Raji (cell line): ENCODE measurements at regions not wholly inside any gene's neighbourhood (a gene's known extent, or its start where the extent isn't known, plus 50 kb on each side); places are given as distances from the start of the nearest gene placed in this dataset.

ENCODE experiments used
- POLR2A ChIP-seq: IDR thresholded peaks from 2 replicates; pipeline ENCODE4 v1.6.1; 2011; ENCODE audit warnings: low read depth, low read length, control low read depth; ENCODE audit not compliant: insufficient read depth

DNA sequence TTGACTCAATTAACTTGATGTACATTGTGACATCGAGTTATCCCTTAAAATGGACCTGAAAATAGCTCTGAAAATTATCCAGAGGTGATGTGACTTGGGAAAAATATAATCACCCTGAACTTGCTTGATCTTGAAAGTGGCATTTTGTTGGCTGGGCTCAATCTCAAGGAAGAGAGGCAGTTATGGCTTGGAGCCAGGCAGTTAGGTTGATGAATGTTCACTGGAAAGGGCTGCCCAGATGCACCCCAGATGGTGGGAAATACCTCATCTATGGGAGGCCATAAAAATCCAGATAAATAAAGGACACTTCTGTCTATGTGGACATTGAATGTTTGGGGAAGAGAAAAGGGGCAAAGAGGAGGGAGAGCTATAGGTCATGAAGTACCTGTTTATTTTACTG, 55.7 kb upstream of the OR5AN1 start:
- no peak for TF ChIP-seq POLR2A

DNA sequence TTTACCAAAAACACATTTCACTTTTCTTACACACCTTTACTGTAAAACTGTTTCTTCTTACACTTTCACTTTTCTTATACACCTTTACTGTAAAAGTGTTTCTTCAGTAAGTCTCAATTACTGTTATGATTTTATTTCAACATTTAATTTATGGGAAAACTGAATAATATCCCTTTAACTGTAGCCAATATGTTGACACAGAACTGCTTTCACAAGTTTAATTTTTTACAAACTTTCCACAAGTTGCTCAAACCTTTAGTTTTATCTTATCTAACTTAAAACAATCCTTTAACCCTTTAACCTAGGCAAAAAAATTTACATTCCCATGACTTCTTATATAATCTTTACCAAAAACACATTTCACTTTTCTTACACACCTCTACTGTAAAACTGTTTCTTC, 63.3 kb upstream of the OR5AN1 start:
- no peak for TF ChIP-seq POLR2A

DNA sequence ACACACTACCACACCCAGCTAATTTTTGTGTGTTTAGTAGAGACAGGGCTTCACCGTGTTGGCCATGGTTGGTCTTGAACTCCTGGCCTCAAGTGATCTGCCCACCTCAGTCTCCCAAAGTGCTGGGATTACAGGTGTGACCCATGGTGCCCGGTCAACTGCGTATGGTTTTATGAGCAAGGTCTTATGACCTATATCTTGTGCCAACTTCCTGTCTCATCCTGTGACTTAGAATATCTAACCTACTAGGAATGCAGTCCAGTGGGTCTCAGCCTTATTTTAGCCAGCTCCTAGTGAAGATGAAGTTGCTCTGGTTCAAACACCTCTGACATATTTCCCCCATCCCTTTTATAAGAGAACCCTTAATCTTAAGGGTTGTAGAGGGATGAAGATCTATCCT, 66.1 kb upstream of the OR5AN1 start:
- TF ChIP-seq POLR2A = no peak

DNA sequence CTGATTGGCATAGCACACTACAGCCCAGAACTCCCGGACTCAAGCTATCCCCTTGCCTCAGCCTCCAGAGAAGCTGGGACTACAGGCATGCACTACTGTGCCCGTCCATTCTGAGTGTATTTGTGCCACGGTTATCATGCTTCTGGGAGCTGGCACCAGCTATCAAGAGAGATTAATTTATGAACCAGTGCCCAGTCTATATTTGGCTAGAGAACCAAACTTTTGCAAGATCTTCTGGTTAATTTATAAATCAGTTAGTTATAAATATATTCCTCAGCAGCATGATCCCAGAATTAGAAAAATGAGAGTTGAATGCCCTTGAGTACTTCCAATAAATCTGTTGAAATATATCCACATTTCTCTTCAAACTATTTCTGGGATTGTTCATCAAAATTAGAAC, 67.5 kb upstream of the OR5AN1 start:
- TF ChIP-seq POLR2A = no peak

DNA sequence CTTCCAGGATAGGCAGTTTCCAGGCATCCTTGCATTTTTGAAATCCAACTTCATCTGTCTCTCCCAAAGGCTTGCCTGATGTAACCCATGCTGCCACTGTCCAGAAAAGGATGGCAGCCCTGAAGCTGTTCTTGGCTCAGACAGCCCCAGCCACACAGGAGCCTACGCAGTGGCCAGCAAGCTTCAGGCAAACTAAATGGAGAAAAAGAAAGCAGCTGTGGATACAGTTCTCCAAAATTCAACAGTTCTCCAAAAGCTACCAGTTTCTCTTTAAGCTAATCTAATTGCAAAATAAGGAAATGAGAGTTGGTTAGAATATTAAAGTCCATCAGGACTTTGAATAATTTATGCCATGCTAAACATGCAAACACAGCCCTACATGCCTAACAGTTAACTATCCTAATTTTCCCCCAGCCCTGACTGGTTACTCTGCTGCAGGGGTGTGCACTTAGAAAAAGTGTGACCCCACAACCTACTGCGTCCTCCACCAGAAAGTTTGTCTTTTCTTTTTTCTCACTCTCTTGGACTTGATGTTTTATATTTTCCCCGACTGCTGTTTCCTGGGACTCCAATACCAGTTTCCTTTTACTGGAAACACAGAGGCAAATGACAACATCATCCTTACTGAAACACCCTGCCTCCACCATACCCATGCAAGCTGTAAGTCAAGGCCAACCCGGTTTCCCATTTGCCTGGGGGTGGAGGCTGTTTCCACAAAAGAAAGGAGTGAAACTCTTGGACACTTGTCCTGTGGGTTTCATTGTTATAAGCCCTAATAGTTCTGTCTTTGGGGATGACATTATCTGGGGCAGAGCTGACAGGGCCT, 69.1 kb upstream of the OR5AN1 start:
- TF ChIP-seq POLR2A = no peak

DNA sequence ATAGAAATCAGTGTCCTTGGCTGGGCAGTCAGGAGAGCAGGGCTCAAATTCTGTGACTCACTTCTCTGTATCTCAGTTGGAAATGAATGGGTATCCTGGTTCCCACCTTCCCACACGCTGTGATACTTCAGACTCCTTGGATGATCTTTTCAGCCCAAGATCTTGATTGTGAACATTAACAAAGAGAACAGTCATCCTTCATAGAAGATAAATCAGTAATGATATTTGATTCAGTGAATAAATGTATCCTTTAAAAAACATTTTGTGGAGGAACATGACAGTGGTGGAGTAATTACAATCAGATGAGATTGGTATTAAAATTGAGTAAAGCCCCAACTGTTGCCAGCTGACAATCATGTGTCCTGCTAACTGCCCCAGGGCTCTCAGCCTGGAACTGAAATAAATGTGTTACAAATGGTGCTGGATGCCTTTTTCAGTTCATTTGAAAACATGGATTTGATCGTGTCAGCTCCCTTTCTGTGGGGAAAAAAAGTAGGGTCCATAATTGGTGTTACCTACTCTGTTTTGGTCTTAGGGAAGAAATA, 72.9 kb upstream of the OR5AN1 start:
- TF ChIP-seq POLR2A = no peak

DNA sequence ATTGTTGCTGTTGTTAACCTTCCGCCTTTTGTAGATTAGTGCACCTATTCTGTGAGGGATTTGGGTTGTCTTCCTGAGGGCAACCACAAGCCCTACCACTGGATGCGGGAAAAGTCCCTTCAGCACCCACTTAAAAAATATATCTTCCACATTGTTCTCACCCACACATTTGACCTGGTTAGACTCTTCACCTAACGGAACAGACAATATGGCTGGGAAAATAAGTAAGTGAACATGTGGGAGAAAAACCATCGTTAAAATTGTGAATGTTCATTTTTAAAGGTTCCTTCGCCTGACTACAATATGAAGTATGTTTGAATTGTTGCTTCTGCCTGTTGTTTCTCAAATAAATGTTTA, 72.0 kb upstream of the MPEG1 start:
- TF ChIP-seq POLR2A = no peak

DNA sequence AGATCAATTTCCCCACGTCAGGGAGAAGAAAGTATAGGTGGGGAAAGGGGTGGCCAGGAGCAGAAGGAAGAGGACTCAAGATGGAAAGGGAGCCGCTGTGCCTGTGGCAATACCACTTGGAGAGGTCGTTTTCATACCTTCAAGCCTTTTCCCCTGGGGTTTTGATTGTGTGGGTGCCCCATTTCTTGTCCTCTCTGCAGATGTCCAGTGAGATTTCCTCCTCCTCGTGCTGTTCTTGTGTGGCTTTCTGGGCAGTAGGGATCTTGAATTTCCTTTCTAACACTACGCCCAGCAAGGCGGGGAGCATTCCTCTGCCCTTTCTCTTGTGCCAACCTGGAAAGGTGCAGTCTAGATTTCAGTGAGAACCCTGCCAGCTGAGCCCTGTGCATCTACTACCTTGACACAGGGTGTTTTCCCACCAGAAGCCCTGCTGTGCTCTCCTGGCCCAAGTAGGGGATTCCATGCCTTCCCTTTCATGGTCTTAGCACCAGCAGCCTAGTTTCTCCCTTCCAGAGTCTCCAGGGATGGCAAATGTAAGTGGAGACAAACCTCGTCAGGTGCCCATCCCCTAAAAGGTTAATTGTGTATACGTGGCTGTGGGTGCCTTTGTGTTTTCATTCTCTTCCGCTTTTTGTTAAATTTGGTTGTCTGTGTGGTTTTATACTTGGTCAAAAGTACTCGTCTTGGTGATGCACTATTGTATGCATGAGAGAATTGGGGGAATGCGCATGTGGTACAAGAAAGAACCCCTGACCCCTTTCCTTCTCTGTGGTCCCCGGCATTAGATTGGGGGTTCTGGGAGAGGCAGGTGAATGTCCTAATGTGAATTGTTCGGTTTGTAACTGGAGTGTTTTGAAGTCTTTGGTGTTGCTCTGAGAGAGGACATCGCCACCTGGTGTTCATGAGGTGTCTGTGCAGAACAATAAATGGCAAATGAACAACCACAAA, 71.4 kb upstream of the MPEG1 start:
- TF ChIP-seq POLR2A = peak; percentile 32; the same call in 1 of the 2 replicates

DNA sequence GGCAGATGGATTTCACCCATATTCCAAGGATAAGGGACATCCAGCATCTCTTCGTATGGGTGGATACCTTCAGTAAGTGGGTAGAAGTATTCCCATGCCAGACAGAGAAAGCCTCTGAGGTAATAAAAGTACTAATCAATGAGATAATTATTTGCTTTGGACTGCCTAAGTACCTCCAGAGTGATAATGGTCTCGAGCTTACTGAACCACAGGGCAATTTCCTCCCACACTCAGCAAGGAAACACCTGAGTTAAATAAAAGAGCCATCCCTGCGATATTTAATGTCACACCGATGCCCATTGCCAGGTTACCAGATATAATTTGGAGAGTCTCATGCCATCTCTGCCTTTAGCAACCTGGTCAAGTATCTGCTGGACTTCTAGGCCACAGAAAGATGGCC, 70.6 kb upstream of the MPEG1 start:
- 0 out of 2 replicates have a peak, but pooled peaks have one; percentile 7 for TF ChIP-seq POLR2A

DNA sequence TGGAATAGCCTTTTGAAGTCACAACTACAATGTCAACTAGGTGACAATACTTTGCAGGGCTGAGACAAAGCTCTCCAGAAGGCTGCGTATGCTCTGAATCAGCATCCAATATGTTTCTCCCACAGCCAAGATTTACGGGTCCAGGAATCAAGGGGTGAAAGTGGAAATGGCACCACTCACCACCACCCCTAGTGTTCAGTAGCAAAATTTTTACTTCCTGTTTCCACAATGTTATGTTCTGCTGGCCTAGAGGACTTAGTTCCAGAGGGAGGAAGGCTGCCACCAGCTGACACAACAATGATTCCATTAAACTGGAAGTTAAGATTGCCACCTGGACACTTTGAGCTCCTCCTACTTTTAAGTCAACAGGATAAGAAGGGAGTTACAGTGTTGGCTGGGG, 68.5 kb upstream of the MPEG1 start:
- no peak for TF ChIP-seq POLR2A

DNA sequence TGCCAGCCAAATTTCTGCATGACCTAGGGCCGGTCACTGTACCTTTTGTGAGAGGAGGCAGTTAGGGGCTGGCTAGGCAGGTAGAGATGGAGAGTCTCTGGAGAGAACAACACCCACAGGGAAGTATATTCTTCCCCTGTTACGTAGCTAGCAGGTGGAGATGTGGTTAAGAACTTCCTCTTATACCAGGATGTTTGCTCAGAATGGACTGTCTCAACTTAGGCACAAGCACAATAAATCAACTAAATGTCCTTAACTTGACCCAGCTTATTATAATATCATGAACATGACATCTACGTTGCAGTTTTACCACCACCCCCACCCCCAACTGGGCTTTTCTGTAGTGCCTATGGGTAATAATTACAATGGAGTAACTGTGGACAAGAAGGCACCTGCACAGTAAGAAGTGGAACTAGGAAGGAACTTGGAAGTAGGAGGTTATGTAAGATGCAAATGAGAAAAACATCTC, 60.7 kb upstream of the MPEG1 start:
- TF ChIP-seq POLR2A = peak; percentile 58

DNA sequence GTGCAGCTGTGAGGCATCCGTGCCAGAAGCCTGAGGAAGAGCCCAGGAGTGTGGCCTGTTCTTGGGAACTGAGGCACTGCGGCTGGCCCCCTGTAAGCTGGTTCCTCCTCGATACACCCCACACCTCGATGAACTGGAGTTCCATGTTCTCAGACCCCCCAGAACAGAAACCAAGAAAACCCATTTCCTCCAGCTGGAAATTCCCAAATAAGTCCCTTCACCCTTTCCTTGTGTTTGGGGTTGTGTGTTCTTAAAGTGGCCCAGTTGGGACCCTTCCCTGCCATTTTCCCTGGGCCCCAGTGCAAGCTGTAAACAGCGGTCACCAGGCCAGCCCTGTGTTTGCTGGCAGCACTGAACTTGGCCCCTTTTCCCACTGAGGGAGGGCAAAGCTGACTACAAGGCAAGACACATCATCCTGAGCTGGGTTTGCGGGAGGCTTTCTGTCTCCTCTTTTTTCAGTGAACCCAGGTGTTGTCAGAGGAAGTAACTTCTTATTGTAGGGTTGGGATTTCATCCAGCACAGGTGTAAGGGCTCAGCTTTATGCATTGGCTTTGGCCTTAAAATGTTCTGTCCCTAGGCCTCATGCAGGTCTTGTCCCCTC, 60.1 kb upstream of the MPEG1 start:
- TF ChIP-seq POLR2A = no peak

DNA sequence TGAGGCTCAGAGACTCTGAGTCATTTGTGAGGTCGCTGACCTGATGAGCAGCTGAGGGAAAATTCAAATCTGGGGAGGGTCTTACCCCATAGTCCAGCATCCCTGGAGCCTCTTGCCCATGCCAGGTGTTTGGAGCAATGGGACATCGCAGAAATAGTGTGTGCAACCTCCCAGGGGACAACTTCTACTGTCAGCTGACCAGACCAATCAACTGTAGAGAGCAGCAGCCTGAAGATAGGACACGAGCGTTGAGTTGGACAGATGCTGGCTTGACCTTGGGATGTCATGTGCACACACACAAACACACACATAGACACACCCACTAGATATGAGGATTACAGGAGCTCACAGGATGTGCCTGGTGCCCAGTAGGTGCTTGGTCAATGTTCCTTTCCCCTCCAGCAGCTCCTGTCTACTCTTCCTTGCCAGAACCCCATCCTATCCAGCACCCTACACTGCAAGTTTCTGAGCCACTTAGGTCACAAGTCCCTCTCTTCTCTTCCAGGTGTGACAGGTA, 59.1 kb upstream of the MPEG1 start:
- TF ChIP-seq POLR2A = peak; percentile 40; the same call in 1 of the 2 replicates

DNA sequence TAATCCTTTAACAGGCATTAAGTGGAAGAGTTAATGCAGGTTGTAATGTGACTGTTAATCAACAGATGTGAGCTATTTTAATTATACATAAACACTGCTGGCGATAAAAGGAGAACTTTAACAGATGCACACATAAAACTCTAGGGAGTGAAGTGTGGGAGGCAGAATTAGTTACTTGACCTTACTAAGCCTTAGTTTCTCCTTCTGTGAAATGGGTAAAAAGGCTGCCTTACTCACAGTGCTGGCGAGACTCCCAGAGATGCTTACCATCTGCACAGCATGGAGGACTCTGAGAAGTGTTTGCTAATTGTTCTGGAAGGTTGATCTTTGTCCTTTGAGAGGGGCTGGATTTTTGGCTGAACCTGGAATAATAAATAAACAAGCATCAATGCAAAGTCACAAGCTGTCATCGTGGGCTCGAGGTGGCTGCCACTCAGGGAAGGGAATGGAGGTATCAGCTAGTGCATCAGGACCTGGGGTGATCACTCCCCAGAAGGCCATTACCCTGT, 58.6 kb upstream of the MPEG1 start:
- TF ChIP-seq POLR2A = no peak
